HG02623 (cell line): ENCODE measurements at regions not wholly inside any gene's neighbourhood (a gene's known extent, or its start where the extent isn't known, plus 50 kb on each side); places are given as distances from the start of the nearest gene placed in this dataset.

Source experiments
- ATAC-seq: cut with Tn5 transposase; IDR thresholded peaks from one replicate; pipeline ENCODE4 v1.9.1; 2021; ENCODE audit warnings: moderate library complexity; ENCODE audit not compliant: unreplicated experiment

GRCh38 chr1:4033713-4034112 is 133.6 kb upstream of the C1orf174 start:
- no peak for ATAC-seq

DNA sequence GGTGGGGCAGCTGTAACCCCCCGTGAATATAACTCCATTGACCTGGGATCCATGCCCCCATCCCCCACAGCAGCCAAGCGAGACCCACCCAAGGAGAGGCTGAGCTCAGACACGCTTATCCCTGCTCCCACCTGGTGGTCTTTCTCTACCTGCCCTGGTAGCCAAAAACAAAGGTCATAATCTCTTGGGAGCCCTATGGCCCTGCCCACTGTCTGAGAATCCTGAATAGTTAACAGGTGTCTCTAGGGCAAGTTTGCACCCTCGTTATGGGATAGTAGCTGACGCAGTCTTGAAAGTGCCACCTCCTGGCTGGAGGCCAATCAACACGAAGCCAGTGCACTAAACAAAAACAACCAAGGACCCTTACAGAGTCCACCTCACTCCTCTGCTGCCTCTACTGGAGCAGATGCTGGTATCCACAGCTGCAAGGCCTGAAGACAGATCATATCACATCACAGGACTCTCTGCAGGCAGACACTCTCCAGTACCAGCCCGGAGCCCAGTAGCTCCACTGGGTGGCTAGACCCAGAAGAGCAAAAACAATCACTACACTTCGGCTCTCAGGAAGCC is 134.3 kb upstream of the C1orf174 start:
- ATAC-seq: no peak

DNA sequence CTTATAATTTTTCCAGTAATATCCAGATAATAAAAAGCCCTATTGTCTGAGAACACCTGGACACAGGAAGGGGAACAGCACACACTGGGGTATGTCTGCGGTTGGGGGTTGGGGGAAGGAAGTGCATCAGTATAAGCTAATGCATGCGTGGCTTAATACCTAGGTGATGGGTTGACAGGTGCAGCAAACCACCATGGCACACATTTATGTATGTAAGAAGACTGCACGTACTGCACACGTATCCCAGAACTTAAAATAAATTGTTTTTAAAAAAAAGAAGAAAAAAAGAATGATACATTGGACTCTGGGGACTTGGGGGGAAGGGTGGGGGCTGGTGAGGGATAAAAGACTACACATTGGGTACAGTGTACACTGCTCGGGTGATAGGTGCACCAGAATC is 144.9 kb upstream of the C1orf174 start:
- ATAC-seq: no peak

- ATAC-seq: no peak
These were observed 145.4 kb upstream of the C1orf174 start for GRCh38 chr1:4045397-4046010.

GRCh38 chr1:4046836-4047461 is 146.9 kb upstream of the C1orf174 start:
- ATAC-seq: no peak

DNA sequence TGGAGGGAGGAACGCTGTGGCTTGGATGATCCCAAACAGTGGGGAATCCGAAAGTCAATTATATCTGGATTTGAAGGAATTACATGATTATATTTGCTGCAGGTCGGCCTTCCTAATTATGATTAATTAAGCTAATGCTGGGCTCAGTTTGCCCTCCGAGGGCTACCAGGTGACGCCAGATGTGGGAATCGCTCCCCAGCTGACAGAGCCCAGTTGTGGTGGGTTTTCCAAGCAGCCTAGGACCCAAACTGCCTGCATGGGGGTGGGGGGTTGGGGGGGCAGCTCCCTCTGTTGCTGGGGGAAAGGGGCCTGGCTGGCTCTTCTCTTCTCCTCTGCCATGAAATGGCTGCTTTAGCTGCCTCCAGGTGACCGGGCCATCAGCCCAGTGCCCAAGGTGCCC is 147.6 kb upstream of the C1orf174 start:
- ATAC-seq: no peak

DNA sequence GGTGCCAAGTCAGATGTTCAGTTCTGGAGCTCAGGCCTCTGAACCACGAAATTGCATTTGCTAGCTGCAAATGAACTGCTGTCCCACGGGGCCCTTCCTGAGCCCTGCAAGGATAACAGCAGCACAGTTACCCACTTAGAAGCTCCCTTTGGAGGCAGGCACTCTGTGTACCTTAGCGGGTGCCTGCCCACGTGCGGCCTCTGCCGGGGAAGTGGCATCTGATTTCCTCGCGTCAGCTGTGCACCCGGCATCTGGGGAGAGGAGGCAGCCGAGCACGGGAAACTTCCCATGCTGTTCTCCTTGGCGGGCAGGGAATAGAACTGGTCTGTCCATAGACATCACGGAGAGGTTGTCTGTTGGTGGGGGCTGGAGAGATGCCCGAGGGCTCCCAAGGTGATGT is 148.0 kb upstream of the C1orf174 start:
- ATAC-seq: no peak

GRCh38 chr1:4048921-4049320 is 148.8 kb upstream of the C1orf174 start:
- no peak for ATAC-seq

GRCh38 chr1:4050998-4051397 is 150.9 kb upstream of the C1orf174 start:
- no peak for ATAC-seq

- no peak for ATAC-seq
These were observed 152.6 kb upstream of the C1orf174 start for GRCh38 chr1:4052657-4053056.

GRCh38 chr1:4053160-4053748 is 153.2 kb upstream of the C1orf174 start:
- ATAC-seq: no peak

GRCh38 chr1:4053774-4054173 is 153.7 kb upstream of the C1orf174 start:
- no peak for ATAC-seq

- no peak for ATAC-seq
These were observed 155.4 kb upstream of the C1orf174 start for GRCh38 chr1:4055294-4055967.

- no peak for ATAC-seq
These were observed 156.3 kb upstream of the C1orf174 start for GRCh38 chr1:4056422-4056821.

DNA sequence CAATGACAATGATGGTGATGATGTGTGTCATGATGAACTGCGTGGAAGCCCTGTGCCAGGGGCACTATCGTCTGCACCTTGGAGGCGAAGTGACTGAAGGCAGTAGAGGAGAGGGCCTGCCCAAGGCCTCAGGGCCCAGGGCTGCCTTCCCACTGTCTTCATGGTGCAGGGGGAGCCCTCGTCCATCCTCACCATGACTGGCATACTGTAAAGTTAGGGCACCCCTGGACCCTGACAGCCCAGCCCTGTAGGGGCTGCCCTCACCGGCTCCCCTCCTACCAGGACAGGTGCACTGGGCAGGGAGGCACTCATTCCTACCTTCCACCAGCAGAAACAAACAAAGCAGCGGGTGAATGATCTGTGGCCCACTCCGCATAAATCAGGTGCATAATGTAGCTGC is 156.9 kb upstream of the C1orf174 start:
- ATAC-seq: no peak

- no peak for ATAC-seq
These were observed 157.5 kb upstream of the C1orf174 start for GRCh38 chr1:4057603-4058002.

- ATAC-seq: no peak
These were observed 158.1 kb upstream of the C1orf174 start for GRCh38 chr1:4058122-4058521.

GRCh38 chr1:4058706-4059105 is 158.6 kb upstream of the C1orf174 start:
- no peak for ATAC-seq

GRCh38 chr1:4059270-4059669 is 159.2 kb upstream of the C1orf174 start:
- ATAC-seq: no peak

DNA sequence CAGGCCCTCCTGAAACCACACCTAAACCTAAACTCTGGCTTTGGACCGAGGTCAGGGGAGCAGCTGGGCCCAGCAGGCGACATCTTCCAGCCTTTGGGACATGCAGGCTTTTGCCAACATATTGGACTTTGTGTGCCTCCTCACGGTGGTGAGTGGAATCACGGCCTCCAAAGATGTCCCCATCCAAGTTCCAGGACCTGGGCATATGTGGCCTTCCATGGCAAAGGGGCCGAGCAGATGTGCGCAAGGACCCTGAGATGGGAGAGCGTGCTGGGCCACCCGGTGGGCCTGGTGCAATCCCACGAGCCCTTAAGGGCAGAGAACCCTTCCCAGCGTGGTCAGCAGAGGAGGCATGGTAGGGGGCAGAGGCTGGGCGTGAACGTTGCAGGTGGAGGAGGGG is 160.8 kb upstream of the C1orf174 start:
- no peak for ATAC-seq

GRCh38 chr1:4061521-4062031 is 161.5 kb upstream of the C1orf174 start:
- no peak for ATAC-seq

- ATAC-seq: no peak
These were observed 162.0 kb upstream of the C1orf174 start for GRCh38 chr1:4062041-4062440.
